ENCODE measurements at regions not wholly inside any gene's neighbourhood (a gene's known extent, or its start where the extent isn't known, plus 50 kb on each side); places are given as distances from the start of the nearest gene placed in this dataset.

DNA sequence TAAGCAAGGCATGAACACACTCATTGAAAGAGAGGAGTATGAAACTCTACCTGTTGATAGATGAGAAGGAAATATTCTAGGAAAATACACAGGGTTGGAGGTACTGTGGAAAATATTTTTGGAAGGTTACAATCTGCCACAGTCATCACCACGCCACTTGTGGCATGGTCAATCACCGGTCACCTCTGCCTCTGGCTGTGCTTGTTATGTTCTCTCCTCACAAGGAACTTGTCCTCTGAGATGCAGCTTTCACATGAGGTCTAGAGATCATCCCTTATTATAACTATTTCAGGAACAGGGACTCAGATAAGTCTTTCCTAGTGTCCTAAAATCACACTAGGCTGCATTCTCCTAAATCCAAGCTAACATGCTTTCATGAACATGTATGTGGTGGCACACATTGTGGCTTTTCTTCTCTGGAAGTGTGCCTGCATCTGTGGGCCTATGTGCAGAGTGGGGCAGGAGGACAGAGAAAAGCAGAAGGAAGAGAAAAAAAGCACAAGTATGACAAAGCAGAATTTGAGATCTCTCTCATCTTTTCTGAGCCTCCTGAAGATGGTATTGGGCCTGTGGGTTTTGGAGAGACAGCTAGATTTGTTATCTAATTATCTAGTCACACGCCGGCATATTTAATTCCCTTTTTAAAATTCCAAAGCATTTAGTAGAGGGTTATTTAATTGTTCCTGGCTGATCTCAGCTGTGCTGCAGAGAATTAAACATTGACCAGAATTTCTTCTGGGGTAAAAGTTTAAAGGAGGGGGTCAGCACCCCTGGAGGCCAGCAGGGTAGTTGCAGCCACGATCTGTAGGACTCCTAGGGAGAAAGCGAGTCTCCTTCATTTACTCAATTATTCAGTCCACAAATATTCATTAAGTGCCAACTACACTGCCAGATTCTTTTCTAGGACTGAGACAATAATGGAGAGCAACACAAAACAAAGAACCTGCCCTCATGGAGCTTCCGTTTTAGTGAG, 294.6 kb downstream of the RDH14 start:
- no peaks in the 10 kb centered on the region for H3K27me3 ChIP-seq (replicated peaks in 1 of 4; ENCODE audit: control insufficient read depth in 3 of 4, extremely low read depth in 1 of 4, insufficient read depth in 3 of 4, low read length in 3 of 4)
- 85% methylated on average over 7 of the region's 7 CpGs; no CpG with 5 or more reads in 1 of the 2 experiments for WGBS, 2 experiments (ENCODE audit: extremely low coverage in 1 of 2, insufficient coverage in 1 of 2, insufficient read length in 1 of 2, insufficient replicate concordance in 2 of 2, low coverage in 1 of 2, low lambda C conversion rate in 2 of 2, missing lambda C conversion rate in 1 of 2)
- H3K4ac ChIP-seq (replicated peaks; ENCODE audit: insufficient read length, low read depth, low read length): no peak overlapping the region
- no peaks in the 10 kb centered on the region for H3K79me2 ChIP-seq (ENCODE audit: control insufficient read depth in 1 of 2, insufficient read depth in 2 of 2, low read length in 2 of 2)
- DNase-seq (ENCODE audit: low read depth in 1 of 2, low spot score in 2 of 2) (no peak), FAIRE-seq (no peak)
- H4K20me1 ChIP-seq (replicated peaks in 1 of 2; ENCODE audit: control insufficient read depth in 1 of 2, insufficient read depth in 2 of 2, low read length in 2 of 2): no peaks in the 10 kb centered on the region
- H3K4me3 ChIP-seq (ENCODE audit: extremely low read depth in 1 of 4, insufficient read depth in 2 of 4, low read depth in 3 of 4, low read length in 4 of 4): no peak overlapping the region
- H3K23ac ChIP-seq (ENCODE audit: insufficient read length): no peak overlapping the region
- H3K18ac ChIP-seq (ENCODE audit: extremely low read depth, low read length): no peak overlapping the region
- no peak overlapping the region for H3K4me2 ChIP-seq (ENCODE audit: insufficient read depth in 1 of 2, low read depth in 2 of 2, low read length in 2 of 2)
- H3K79me1 ChIP-seq (ENCODE audit: low read depth, low read length): no peaks in the 10 kb centered on the region
- H4K5ac ChIP-seq (ENCODE audit: insufficient read length, low read depth, low read length): no peak overlapping the region
- no peaks in the 10 kb centered on the region for H3K9me3 ChIP-seq (ENCODE audit: insufficient read depth in 2 of 2, low read depth in 1 of 2, low read length in 1 of 2)
- no peak overlapping the region for H2BK20ac ChIP-seq (ENCODE audit: low read length)
- H3K9ac ChIP-seq (replicated peaks in 1 of 4; ENCODE audit: extremely low read depth in 1 of 4, low read depth in 3 of 4, low read length in 3 of 4): no peak overlapping the region
- no peak overlapping the region for H2BK120ac ChIP-seq (replicated peaks; ENCODE audit: low read depth, low read length)
- no peak overlapping the region for H2BK15ac ChIP-seq (ENCODE audit: low read length)
- no peak overlapping the region for H2BK12ac ChIP-seq (ENCODE audit: low read depth, low read length)
- H3K36me3 ChIP-seq (ENCODE audit: control insufficient read depth in 2 of 4, insufficient read depth in 4 of 4, low read length in 3 of 4): no peaks in the 10 kb centered on the region
- no peak overlapping the region for H4K91ac ChIP-seq (replicated peaks; ENCODE audit: insufficient read length, low read length)
- no peaks in the 10 kb centered on the region for H3K4me1 ChIP-seq (replicated peaks in 1 of 4; ENCODE audit: control insufficient read depth in 3 of 4, insufficient read depth in 4 of 4, low read length in 3 of 4)
- no peak overlapping the region for H4K8ac ChIP-seq (ENCODE audit: extremely low read depth, insufficient read depth, low read length)
- H3K23me2 ChIP-seq (ENCODE audit: low read depth, low read length): no peaks in the 10 kb centered on the region
- POLR2A ChIA-PET (ENCODE audit: partially characterized antibody): no interaction called here
- no peak overlapping the region for H2AFZ ChIP-seq (ENCODE audit: low read length)
- CTCF ChIA-PET (ENCODE audit: partially characterized antibody): interaction anchor here (0.6 to 3.9 kb wide), 26 partner anchors 11 to 1231 kb away, joined by 3 to 45 read pairs (median 3); no protein-coding TSS in a partner anchor
- no peak overlapping the region for H2AK5ac ChIP-seq (ENCODE audit: low read depth, low read length)
- H3K27ac ChIP-seq (ENCODE audit: low read depth, low read length): no peak overlapping the region
- H3K14ac ChIP-seq (ENCODE audit: insufficient read length): no peak overlapping the region
- TF ChIP-seq, protein P1, sequence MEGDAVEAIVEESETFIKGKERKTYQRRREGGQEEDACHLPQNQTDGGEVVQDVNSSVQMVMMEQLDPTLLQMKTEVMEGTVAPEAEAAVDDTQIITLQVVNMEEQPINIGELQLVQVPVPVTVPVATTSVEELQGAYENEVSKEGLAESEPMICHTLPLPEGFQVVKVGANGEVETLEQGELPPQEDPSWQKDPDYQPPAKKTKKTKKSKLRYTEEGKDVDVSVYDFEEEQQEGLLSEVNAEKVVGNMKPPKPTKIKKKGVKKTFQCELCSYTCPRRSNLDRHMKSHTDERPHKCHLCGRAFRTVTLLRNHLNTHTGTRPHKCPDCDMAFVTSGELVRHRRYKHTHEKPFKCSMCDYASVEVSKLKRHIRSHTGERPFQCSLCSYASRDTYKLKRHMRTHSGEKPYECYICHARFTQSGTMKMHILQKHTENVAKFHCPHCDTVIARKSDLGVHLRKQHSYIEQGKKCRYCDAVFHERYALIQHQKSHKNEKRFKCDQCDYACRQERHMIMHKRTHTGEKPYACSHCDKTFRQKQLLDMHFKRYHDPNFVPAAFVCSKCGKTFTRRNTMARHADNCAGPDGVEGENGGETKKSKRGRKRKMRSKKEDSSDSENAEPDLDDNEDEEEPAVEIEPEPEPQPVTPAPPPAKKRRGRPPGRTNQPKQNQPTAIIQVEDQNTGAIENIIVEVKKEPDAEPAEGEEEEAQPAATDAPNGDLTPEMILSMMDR (IDR thresholded peaks at IDR 0.05; ENCODE audit: control extremely low read depth in 1 of 3, insufficient read depth in 1 of 3, low read depth in 1 of 3, low read length in 3 of 3): peak; percentile 32 to 49 (median 48); a peak in 3 of 4 replicates
- no peak for TF ChIP-seq JUND (IDR thresholded peaks at IDR 0.05; ENCODE audit: low read length)
- TF ChIP-seq RAD21 (IDR thresholded peaks at IDR 0.05 in 1 of 2, conservative IDR thresholded peaks at IDR 0.05 in 1 of 2; ENCODE audit: low read depth in 2 of 2, low read length in 2 of 2): peak in 1 of 2 experiments; percentile 37; a peak in 2 of 4 replicates
- no peak overlapping the region for H3K56ac ChIP-seq (replicated peaks; ENCODE audit: insufficient read length, low read depth, low read length)
- no peak overlapping the region for H2BK5ac ChIP-seq (ENCODE audit: low read depth, low read length)
